ENCODE measurements at regions not wholly inside any gene's neighbourhood (a gene's known extent, or its start where the extent isn't known, plus 50 kb on each side); places are given as distances from the start of the nearest gene placed in this dataset.

- TF ChIP-seq CTCF (conservative IDR thresholded peaks at IDR 0.05) (no peak), ZFX (IDR thresholded peaks at IDR 0.05) (no peak)
Measured at GRCh38 chr13:38210928-38211596, 138.6 kb upstream of the UFM1 start.
